HL-60 (cell line): ENCODE measurements at regions not wholly inside any gene's neighbourhood (a gene's known extent, or its start where the extent isn't known, plus 50 kb on each side); places are given as distances from the start of the nearest gene placed in this dataset.
"Not testable (repeated sequence)": the region's sequence is repeated elsewhere in the genome, so short reads cannot be mapped to it uniquely, and the experiment has no call there.

Experiments
- DNase-seq, 2 experiments: peaks; one replicate each; pipeline ENCODE4 v3.0.0-alpha.2; 2010 to 2020; ENCODE audit warnings: low read depth in 1 of 2, low spot score in 1 of 2
- H3K27ac ChIP-seq: fragments of 250-450 bp; sonication (Bioruptor Pico); replicated peaks from 2 replicates; pipeline ENCODE4 v1.5.1; 2020; ENCODE audit warnings: mild to moderate bottlenecking, moderate library complexity
- H3K27me3 ChIP-seq: fragments of 250-450 bp; sonication (Bioruptor Pico); 2 replicates; pipeline ENCODE4 v1.5.1; 2021; ENCODE audit warnings: mild to moderate bottlenecking, moderate library complexity; ENCODE audit not compliant: insufficient read depth, poor library complexity, severe bottlenecking
- H3K4me3 ChIP-seq: replicated peaks from 2 replicates; pipeline ENCODE4 v1.5.1; 2011; ENCODE audit warnings: mild to moderate bottlenecking, control low read depth, low read length; ENCODE audit not compliant: insufficient read depth
- CTCF ChIP-seq: IDR thresholded peaks from one replicate; pipeline ENCODE4 v1.5.1; 2011; ENCODE audit warnings: low read length, control low read depth, inconsistent platforms; ENCODE audit not compliant: insufficient read depth
- GABPA ChIP-seq: IDR thresholded peaks from 2 replicates; pipeline ENCODE4 v1.6.1; 2012; ENCODE audit warnings: low read depth
- POLR2AphosphoS5 ChIP-seq: IDR thresholded peaks from 2 replicates; pipeline ENCODE4 v1.6.1; 2012; ENCODE audit warnings: low read depth
- REST ChIP-seq: IDR thresholded peaks from 2 replicates; pipeline ENCODE4 v1.6.1; 2012; ENCODE audit warnings: low read depth; ENCODE audit not compliant: insufficient replicate concordance
- SPI1 ChIP-seq: IDR thresholded peaks from 2 replicates; pipeline ENCODE4 v1.6.1; 2012; ENCODE audit warnings: low read depth, mild to moderate bottlenecking, borderline replicate concordance

DNA sequence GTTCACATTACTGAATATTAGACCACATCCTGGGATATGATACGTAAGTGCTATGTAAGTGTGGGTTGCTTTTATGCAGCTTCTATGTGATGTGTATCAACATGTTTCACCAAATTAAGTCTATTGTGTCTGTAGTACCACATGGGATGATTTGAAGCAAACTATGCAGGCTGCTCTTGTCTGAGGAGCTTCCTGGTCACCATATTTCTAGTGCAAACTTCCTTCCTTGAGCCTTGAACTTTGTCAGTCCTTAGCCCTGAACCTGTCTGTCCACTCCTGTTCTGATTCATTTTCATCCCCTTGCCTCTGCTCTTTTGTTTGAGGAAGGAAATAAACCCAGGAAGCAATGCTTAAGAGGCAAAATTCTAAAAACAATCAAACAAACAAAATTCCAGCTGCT lies 117.5 kb upstream of the VANGL1 start:
- no peak overlapping the region for H3K4me3 ChIP-seq
- DNase-seq: no peak
- no peak overlapping the region for H3K27ac ChIP-seq
- TF ChIP-seq CTCF (no peak), POLR2AphosphoS5 (no peak), SPI1 (no peak), GABPA (no peak), REST (no peak)
- H3K27me3 ChIP-seq: no peaks in the 10 kb centered on the region

DNA sequence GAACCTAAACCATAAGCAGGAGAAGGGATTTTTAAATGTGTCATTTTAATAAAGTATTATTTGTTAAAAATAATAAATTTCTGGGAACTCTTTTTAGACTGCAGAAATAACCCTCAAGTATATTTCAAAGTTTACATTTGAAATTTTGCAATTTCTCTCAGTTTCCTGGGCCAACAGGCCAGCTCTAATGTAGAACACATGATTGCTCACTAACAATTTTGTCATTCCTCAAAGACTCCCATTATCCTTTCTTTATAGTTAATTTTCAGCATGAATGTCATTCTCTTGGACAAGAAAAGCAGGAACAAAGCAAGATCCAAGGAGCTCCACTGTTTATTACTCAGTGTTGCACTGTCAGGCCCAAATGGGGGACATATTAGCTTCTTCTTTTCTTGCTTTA lies 119.4 kb upstream of the VANGL1 start:
- Histone ChIP-seq H3K27ac (no peak overlapping the region), H3K27me3 (no peaks in the 10 kb centered on the region), H3K4me3 (no peak overlapping the region)
- DNase-seq: no peak
- TF ChIP-seq GABPA (no peak), SPI1 (no peak), REST (no peak), CTCF (no peak), POLR2AphosphoS5 (no peak)

GRCh38 chr1:115515270-115515669 lies 126.5 kb upstream of the VANGL1 start:
- no peak for TF ChIP-seq SPI1
- no peak for TF ChIP-seq GABPA
- no peak for TF ChIP-seq REST
- TF ChIP-seq CTCF: no peak
- TF ChIP-seq POLR2AphosphoS5: no peak
- Histone ChIP-seq H3K27ac (no peak overlapping the region), H3K27me3 (no peaks in the 10 kb centered on the region), H3K4me3 (no peak overlapping the region)
- no peak for DNase-seq

GRCh38 chr1:115510226-115510625 lies 131.5 kb upstream of the VANGL1 start:
- not testable (repeated sequence) for H3K27ac ChIP-seq

More at GRCh38 chr1:115510226-115510625, 131.5 kb upstream of the VANGL1 start:
- H3K27me3 ChIP-seq, H3K4me3 ChIP-seq, DNase-seq: not testable (repeated sequence)
